GM18909 (cell line): ENCODE measurements at regions not wholly inside any gene's neighbourhood (a gene's known extent, or its start where the extent isn't known, plus 50 kb on each side); places are given as distances from the start of the nearest gene placed in this dataset.

Experiments used
- ATAC-seq: cut with Tn5 transposase; IDR thresholded peaks from one replicate; pipeline ENCODE4 v1.9.1; 2021; ENCODE audit warnings: mild to moderate bottlenecking; ENCODE audit not compliant: unreplicated experiment, poor library complexity

GRCh38 chr7:42625421-42625820 lies 286.4 kb downstream of the C7orf25 start:
- ATAC-seq = no peak

- ATAC-seq = no peak
These were observed 287.4 kb downstream of the C7orf25 start for GRCh38 chr7:42624471-42624870.

GRCh38 chr7:42621543-42622219 lies 290.2 kb downstream of the C7orf25 start:
- ATAC-seq = no peak

- no peak for ATAC-seq
These were observed 293.1 kb downstream of the C7orf25 start for GRCh38 chr7:42618651-42619360.

GRCh38 chr7:42617806-42618457 lies 293.9 kb downstream of the C7orf25 start:
- ATAC-seq = no peak

- ATAC-seq = no peak
These were observed 294.7 kb downstream of the C7orf25 start for GRCh38 chr7:42617071-42617765.

GRCh38 chr7:42614636-42615035 lies 297.2 kb downstream of the C7orf25 start:
- ATAC-seq = no peak

- no peak for ATAC-seq
These were observed 299.9 kb downstream of the C7orf25 start for GRCh38 chr7:42611961-42612360.

- ATAC-seq = no peak
These were observed 300.5 kb downstream of the C7orf25 start for GRCh38 chr7:42611289-42611928.

GRCh38 chr7:42606193-42606905 lies 305.5 kb downstream of the C7orf25 start:
- no peak for ATAC-seq

GRCh38 chr7:42605406-42606192 lies 306.3 kb downstream of the C7orf25 start:
- no peak for ATAC-seq

GRCh38 chr7:42603496-42603895 lies 308.4 kb downstream of the C7orf25 start:
- no peak for ATAC-seq

GRCh38 chr7:42597300-42597699 lies 314.6 kb downstream of the C7orf25 start:
- ATAC-seq = no peak

GRCh38 chr7:42596737-42597136 lies 315.1 kb downstream of the C7orf25 start:
- no peak for ATAC-seq

GRCh38 chr7:42593860-42594259 lies 318.0 kb downstream of the C7orf25 start:
- ATAC-seq = no peak

GRCh38 chr7:42590771-42591310 lies 321.0 kb downstream of the C7orf25 start:
- no peak for ATAC-seq

GRCh38 chr7:42588876-42589275 lies 323.0 kb downstream of the C7orf25 start:
- no peak for ATAC-seq

GRCh38 chr7:42587806-42588205 lies 324.1 kb downstream of the C7orf25 start:
- no peak for ATAC-seq

- no peak for ATAC-seq
These were observed 331.8 kb downstream of the C7orf25 start for GRCh38 chr7:42580061-42580460.
